ENCODE measurements at regions not wholly inside any gene's neighbourhood (a gene's known extent, or its start where the extent isn't known, plus 50 kb on each side); places are given as distances from the start of the nearest gene placed in this dataset.
"Not testable (repeated sequence)": the region's sequence is repeated elsewhere in the genome, so short reads cannot be mapped to it uniquely, and the experiment has no call there.

DNA sequence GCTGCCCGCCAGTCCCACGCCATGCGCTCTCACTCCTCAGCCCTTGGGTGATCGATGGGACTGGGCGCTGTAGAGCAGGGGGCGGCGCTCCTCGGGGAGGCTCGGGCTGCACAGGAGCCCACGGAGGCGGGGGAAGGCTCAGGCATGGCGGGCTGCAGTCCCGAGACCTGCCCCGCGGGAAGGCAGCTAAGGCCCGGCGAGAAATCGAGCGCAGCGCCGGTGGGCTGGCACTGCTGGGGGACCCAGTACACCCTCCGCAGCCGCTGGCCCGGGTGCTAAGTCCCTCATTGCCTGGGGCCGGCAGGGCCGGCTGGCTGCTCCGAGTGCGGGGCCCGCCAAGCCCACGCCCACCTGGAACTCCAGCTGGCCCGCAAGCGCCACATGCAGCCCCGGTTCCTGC is 102.2 kb upstream of the PDE10A start:
- not testable (repeated sequence) for DNase-seq (ENCODE audit: extremely low read depth in 1 of 2, low read depth in 1 of 2)

DNA sequence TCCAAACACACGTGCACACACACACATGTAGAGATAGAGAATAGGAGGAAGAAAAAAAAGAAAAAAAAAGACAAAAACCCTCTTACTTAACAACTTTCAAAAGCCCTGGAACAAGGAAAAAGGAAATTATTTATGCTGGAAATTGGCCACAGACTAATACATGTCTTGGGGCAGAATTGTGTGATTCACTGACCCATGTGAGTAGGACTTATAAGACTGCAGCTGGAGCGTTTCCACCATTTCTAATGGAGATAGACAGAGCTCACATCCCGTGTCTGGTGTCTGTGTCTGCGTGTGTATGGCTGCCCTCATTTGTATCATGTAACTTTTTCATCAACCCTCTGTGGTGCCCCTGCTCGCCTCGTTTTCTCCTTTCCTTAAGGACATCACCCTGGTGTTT is 99.8 kb upstream of the PDE10A start:
- DNase-seq (ENCODE audit: extremely low read depth in 1 of 2, low read depth in 1 of 2) = no peak

- DNase-seq (ENCODE audit: extremely low read depth in 1 of 2, low read depth in 1 of 2) = no peak
These were observed 99.1 kb upstream of the PDE10A start for GRCh38 chr6:165762125-165762524.

- no peak for DNase-seq (ENCODE audit: extremely low read depth in 1 of 2, low read depth in 1 of 2)
These were observed 97.8 kb upstream of the PDE10A start for GRCh38 chr6:165760803-165761185.

- no peak for DNase-seq (ENCODE audit: extremely low read depth in 1 of 2, low read depth in 1 of 2)
These were observed 97.2 kb upstream of the PDE10A start for GRCh38 chr6:165760126-165760802.

DNA sequence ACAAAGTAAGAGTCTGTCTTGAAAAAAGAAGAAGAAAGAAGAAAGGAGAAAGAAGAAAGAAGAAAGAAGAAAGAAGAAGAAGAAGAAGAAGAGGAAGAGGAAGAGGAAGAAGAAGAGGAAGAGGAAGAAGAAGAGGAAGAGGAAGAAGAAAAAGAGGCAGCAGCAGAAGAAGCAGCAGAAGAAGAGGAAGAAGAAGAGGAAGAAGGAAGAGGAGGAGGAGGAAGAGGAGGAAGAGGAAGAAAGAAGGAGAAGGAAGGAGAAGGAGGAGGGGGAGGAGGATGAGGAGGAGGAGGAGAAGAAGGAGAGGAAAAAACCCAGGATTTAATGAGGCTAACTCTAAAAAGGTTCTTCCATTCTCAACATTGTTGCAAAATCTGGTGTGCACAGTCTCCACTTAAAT is 95.4 kb upstream of the PDE10A start:
- DNase-seq (ENCODE audit: extremely low read depth in 1 of 2, low read depth in 1 of 2) = no peak

DNA sequence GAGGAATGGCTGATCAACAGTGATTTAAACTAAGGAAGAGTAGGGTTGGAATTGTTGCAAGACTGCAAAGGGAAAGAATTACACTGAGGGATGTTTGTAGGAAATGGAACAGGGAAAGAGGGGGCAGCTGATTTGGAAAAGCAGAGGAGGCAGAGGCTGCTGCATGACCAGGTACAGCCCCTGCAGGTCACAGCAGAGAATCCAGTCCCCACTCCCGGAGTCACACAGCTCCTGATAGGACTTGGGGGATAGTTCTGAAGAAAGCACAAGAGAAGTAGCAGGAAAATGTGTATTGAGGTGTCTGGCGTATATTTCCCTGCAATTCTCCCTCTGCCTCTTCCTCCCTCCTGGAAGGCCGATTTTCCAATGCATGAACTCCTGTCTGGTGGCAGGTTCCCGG is 92.5 kb upstream of the PDE10A start:
- DNase-seq (ENCODE audit: extremely low read depth in 1 of 2, low read depth in 1 of 2) = no peak

DNA sequence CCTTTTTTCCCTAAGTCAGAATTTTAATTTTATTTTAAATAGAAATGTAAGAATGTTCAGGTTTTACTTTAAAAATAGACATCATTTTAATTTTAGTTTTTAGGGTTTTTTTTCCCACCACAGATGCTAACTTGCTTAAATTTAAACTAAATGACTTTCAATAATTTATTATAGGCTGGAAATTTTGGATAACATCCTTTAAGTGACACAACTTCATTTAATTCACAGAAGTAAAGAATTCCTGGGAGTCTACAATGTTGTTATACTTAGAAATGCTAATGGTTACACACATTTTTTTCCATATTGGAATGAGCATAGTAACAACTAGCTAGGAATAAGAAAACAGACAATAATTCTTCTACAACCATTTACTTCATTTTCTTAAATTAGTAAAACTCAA is 90.5 kb upstream of the PDE10A start:
- no peak for DNase-seq (ENCODE audit: extremely low read depth in 1 of 2, low read depth in 1 of 2)

DNA sequence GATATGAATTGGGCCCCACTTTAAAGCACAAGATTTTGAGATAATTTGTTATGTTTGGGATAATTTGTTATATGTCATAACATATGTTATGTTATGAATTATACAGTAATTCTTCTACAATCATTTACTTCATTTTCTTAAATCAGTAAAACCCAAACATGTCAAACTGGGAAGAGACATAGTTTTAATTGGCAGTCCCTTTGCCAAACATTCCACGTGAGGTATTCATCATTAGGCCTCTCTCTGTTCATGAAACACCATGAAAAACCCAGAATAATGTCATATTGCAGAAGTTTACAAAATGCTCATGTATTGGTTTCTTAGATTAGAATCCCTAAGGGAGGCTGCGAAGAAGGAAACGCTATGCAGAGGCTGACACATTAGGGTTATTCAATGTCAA is 89.4 kb upstream of the PDE10A start:
- no peak for DNase-seq (ENCODE audit: extremely low read depth in 1 of 2, low read depth in 1 of 2)

DNA sequence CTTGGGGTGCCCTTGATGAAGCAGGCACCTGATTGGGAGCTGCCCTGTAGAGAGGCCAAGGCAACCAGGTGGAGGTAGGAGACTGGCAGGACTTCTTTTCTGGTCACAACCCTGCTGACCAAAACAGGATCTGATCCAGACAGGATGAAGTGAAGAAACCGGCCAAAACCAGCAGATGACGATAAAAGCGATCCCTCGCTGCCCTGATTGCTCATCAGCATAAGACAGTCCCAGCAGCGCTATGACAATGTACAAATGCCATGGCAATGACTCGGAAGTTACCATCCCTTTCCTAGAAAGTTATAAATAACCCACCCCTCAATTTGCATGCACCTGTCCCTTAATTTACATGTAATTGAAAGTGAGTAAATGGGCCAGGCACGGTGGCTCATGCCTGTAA is 88.4 kb upstream of the PDE10A start:
- no peak for DNase-seq (ENCODE audit: extremely low read depth in 1 of 2, low read depth in 1 of 2)

- no peak for DNase-seq (ENCODE audit: extremely low read depth in 1 of 2, low read depth in 1 of 2)
These were observed 86.1 kb upstream of the PDE10A start for GRCh38 chr6:165749163-165749562.

GRCh38 chr6:165748390-165748789 is 85.3 kb upstream of the PDE10A start:
- DNase-seq (ENCODE audit: extremely low read depth in 1 of 2, low read depth in 1 of 2) = no peak

DNA sequence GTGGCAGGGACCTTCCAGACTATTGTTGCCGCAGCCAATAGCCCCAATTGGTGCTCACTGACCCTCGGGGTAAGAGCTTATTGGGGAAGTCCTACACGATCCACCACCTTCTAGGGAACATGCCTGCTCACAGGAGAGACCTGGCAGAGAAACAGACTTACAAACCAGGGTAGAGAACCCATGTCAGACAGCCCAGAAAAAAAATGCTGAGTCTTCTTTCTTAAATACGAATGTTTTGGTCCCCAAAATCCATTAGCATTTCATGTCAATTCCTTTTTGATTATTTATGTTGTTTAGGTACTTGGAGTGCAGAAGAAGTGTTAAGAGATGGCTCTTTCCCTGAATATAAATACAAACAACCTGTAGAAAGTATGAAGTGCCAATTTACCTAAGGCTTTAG is 84.9 kb upstream of the PDE10A start:
- no peak for DNase-seq (ENCODE audit: extremely low read depth in 1 of 2, low read depth in 1 of 2)

DNA sequence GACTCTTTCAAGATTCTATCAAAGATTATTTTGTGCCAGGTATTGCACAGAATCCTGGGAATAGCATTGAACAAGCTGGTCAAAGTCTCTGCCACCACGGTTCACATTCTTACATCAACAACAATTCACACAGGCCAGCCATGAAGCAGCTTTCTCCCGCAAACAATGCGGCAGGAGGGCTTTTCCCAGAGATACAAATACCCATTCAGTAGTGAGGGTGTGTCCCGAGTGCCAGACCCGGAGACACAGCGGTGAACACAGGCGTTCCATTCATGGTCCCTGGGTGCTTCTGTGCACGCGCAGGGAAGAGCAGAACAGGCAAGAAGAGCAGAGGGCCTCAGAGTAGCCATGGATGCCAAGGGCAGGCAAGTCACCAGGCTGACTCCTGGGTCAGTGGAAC is 83.3 kb upstream of the PDE10A start:
- no peak for DNase-seq (ENCODE audit: extremely low read depth in 1 of 2, low read depth in 1 of 2)

- DNase-seq (ENCODE audit: extremely low read depth in 1 of 2, low read depth in 1 of 2) = no peak
These were observed 82.5 kb upstream of the PDE10A start for GRCh38 chr6:165745492-165745891.

GRCh38 chr6:165744555-165745228 is 81.7 kb upstream of the PDE10A start:
- DNase-seq (ENCODE audit: extremely low read depth in 1 of 2, low read depth in 1 of 2) = no peak

- no peak for DNase-seq (ENCODE audit: extremely low read depth in 1 of 2, low read depth in 1 of 2)
These were observed 80.4 kb upstream of the PDE10A start for GRCh38 chr6:165743366-165743898.

GRCh38 chr6:165742047-165742446 is 79.0 kb upstream of the PDE10A start:
- no peak for DNase-seq (ENCODE audit: extremely low read depth in 1 of 2, low read depth in 1 of 2)

- DNase-seq (ENCODE audit: extremely low read depth in 1 of 2, low read depth in 1 of 2) = no peak
These were observed 74.4 kb upstream of the PDE10A start for GRCh38 chr6:165737396-165737795.

DNA sequence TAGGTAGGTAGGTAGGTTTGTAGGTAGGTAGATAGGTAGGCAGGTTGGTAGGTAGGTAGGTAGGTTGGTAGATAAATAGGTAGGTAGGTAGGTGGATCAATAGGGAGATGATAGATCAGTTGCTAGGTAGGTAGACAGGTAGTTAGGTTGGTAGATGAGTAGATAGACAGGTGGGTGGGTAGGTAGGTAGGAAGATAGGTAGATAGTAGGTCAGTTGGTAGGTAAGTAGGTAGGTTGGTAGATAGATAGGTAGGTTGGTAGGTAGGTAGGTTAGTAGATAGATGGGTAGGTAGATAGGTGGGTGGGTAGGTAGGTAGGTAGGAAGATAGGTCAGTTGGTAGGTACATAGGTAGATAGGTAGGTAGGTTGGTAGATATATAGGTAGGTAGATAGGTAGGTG is 72.0 kb upstream of the PDE10A start:
- no peak for DNase-seq (ENCODE audit: extremely low read depth in 1 of 2, low read depth in 1 of 2)

DNA sequence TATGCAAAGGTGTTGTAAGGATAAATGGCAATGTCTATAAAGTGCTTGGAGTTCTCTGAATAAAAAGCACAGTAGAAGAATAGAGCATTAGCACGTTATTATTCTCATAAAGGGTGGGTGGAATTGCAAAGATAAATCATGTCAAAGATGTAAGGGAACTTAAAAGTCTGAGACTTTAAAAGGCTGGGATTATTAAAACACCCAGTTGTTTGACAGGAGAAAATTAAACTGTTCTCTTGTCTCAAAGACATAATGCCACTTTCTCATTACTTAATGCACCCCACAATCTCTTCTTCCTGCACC is 70.4 kb upstream of the PDE10A start:
- DNase-seq (ENCODE audit: extremely low read depth in 1 of 2, low read depth in 1 of 2) = no peak

GRCh38 chr6:165732696-165733488 is 69.9 kb upstream of the PDE10A start:
- no peak for DNase-seq (ENCODE audit: extremely low read depth in 1 of 2, low read depth in 1 of 2)

Data from stimulated activated CD8-positive, alpha-beta memory T cell treated with anti-CD3 and anti-CD28 coated beads, Interleukin-7, amount 100 ng/mL, for 48 hours (primary cell).